K562 (cell line): ENCODE measurements at regions not wholly inside any gene's neighbourhood (a gene's known extent, or its start where the extent isn't known, plus 50 kb on each side); places are given as distances from the start of the nearest gene placed in this dataset.
"Not testable (repeated sequence)": the region's sequence is repeated elsewhere in the genome, so short reads cannot be mapped to it uniquely, and the experiment has no call there.

Experiments
- ATAC-seq: fragments of 200-7000 bp; cut with Tn5 transposase; 3 replicates; pipeline ENCODE4 v1.9.1; 2020; ENCODE audit warnings: moderate library complexity
- BruUV-seq: library from RNA; stranded (reverse); fragments of 400-500 nt; replicated peaks from 2 replicates; lab custom pipeline; 2021; lab: Mats Ljungman, UMichigan
- CTCF ChIA-PET: fragments of 300-600 bp; formaldehyde crosslinking; extraction: SDS; loops from one replicate; lab custom pipeline; 2021; ENCODE audit warnings: low intra/inter-chr PET ratio; lab: Yijun Ruan, JAX
- POLR2A ChIA-PET: fragments of 300-600, 350-650 bp; sonication (Branson Sonifier 250); formaldehyde crosslinking; extraction: SDS; loops from one replicate; lab custom pipeline; 2021; ENCODE audit warnings: antibody characterized with exemption, inconsistent platforms; lab: Yijun Ruan, JAX
- DNase-seq, 4 experiments: peaks; one replicate each; pipeline versions ENCODE4 v3.0.0 to v3.0.0-alpha.2; 2011 to 2018; ENCODE audit warnings: low spot score in 3 of 4, mixed read lengths in 3 of 4; ENCODE audit errors: extremely low read depth in 1 of 4
- FAIRE-seq: peaks from 2 replicates; lab custom pipeline; 2011; peaks lifted over from hg19 to GRCh38; lab: Jason Lieb, UNC
- H2AFZ ChIP-seq: 2 replicates; pipeline ENCODE4 v1.6.0; 2011; ENCODE audit warnings: low read depth, low read length, control low read depth, inconsistent platforms
- H3K27ac ChIP-seq: fragments of 200-600 bp; 3 replicates; pipeline ENCODE4 v1.8.0; 2011; ENCODE audit warnings: low read depth, mild to moderate bottlenecking, control low read depth, inconsistent platforms, low read length, moderate library complexity, mixed read lengths; ENCODE audit errors: extremely low read depth
- H3K27me3 ChIP-seq, 2 experiments: fragments of 300-600 bp in 1 of 2; 2 replicates in 1 of 2; 3 replicates in 1 of 2; pipeline versions ENCODE4 v1.6.0 to v1.8.0; 2011; ENCODE audit warnings: inconsistent platforms in 2 of 2, low read length in 2 of 2, mild to moderate bottlenecking in 1 of 2, mixed read lengths in 1 of 2, moderate library complexity in 1 of 2; ENCODE audit not compliant: control insufficient read depth in 2 of 2, insufficient read depth in 2 of 2
- H3K36me3 ChIP-seq: fragments of 300-600 bp; 3 replicates; pipeline ENCODE4 v1.8.0; 2011; ENCODE audit warnings: mild to moderate bottlenecking, low read length, inconsistent platforms; ENCODE audit not compliant: control insufficient read depth, insufficient read depth
- H3K4me1 ChIP-seq, 2 experiments: fragments of 200-600 bp in 1 of 2; replicated peaks in 1 of 2; 2 replicates in 1 of 2; 3 replicates in 1 of 2; pipeline versions ENCODE4 v1.5.1 to v1.8.0; 2011; ENCODE audit warnings: inconsistent platforms in 2 of 2, low read length in 2 of 2, mild to moderate bottlenecking in 1 of 2, mixed read lengths in 1 of 2, moderate library complexity in 1 of 2; ENCODE audit not compliant: control insufficient read depth in 2 of 2, insufficient read depth in 2 of 2
- H3K4me2 ChIP-seq: 2 replicates; pipeline ENCODE4 v1.6.1; 2011; ENCODE audit warnings: low read length, control low read depth, inconsistent platforms, mixed read lengths; ENCODE audit not compliant: insufficient read depth
- H3K4me3 ChIP-seq: fragments of 200-600 bp; sonication (generic), shearing (Covaris generic); 2 replicates; pipeline ENCODE4 v1.5.1; 2016; ENCODE audit warnings: control low read depth, inconsistent platforms
- H3K79me2 ChIP-seq: fragments of 200-600 bp; 3 replicates; pipeline ENCODE4 v1.8.0; 2011; ENCODE audit warnings: low read length, inconsistent platforms; ENCODE audit not compliant: control insufficient read depth, insufficient read depth
- H3K9ac ChIP-seq, 2 experiments: 2 replicates each; pipeline versions ENCODE4 v1.6.0 to v1.6.1; 2011; ENCODE audit warnings: low read depth in 2 of 2, low read length in 2 of 2, control low read depth in 1 of 2, inconsistent platforms in 1 of 2, mild to moderate bottlenecking in 1 of 2, mixed read lengths in 1 of 2; ENCODE audit not compliant: insufficient read depth in 1 of 2
- H3K9me1 ChIP-seq: one replicate; pipeline ENCODE4 v1.6.0; 2011; ENCODE audit warnings: inconsistent platforms, mild to moderate bottlenecking, low read length, moderate library complexity; ENCODE audit not compliant: control insufficient read depth, insufficient read depth
- H3K9me3 ChIP-seq: replicated peaks from 2 replicates; pipeline ENCODE4 v1.5.1; 2011; ENCODE audit warnings: low read depth, low read length, inconsistent platforms; ENCODE audit not compliant: control insufficient read depth, insufficient read depth
- H4K20me1 ChIP-seq: replicated peaks from 2 replicates; pipeline ENCODE4 v1.6.1; 2011; ENCODE audit warnings: low read length, inconsistent platforms, mixed read lengths; ENCODE audit not compliant: control insufficient read depth, insufficient read depth
- BACH1 ChIP-seq: fragments of 200-800 bp; sonication (Bioruptor generic); IDR thresholded peaks from 2 replicates; pipeline ENCODE4 v1.6.1; 2016; ENCODE audit warnings: missing genetic modification characterization, missing compliant biosample characterization
- ELK3 ChIP-seq: fragments of 450-650 bp; formaldehyde crosslinking; IDR thresholded peaks from 2 replicates; pipeline ENCODE4 v1.4.0; 2020; ENCODE audit warnings: mild to moderate bottlenecking
- EP400 ChIP-seq: fragments of 450-650 bp; IDR thresholded peaks from 2 replicates; pipeline ENCODE4 v1.6.1; 2017; ENCODE audit warnings: antibody characterized with exemption, mild to moderate bottlenecking, moderate library complexity
- HNRNPL ChIP-seq: fragments of 200-400 bp; formaldehyde crosslinking; IDR thresholded peaks from 2 replicates; pipeline ENCODE4 v1.6.1; 2017; ENCODE audit warnings: low read depth, mild to moderate bottlenecking, low read length
- KLF16 ChIP-seq: IDR thresholded peaks from 2 replicates; pipeline ENCODE4 v1.6.1; 2016; ENCODE audit warnings: antibody characterized with exemption
- RBM15 ChIP-seq: fragments of 200-400 bp; formaldehyde crosslinking; IDR thresholded peaks from 2 replicates; pipeline ENCODE4 v1.6.1; 2018; ENCODE audit warnings: mild to moderate bottlenecking, low read length, moderate library complexity; ENCODE audit not compliant: insufficient read depth
- SIRT6 ChIP-seq: IDR thresholded peaks from one replicate; pipeline ENCODE4 v1.6.1; 2012; ENCODE audit warnings: low read depth, mild to moderate bottlenecking, control low read depth, inconsistent platforms, low read length, moderate library complexity
- STAT5B ChIP-seq: fragments of 250-450 bp; sonication (Bioruptor Pico); IDR thresholded peaks from 2 replicates; pipeline ENCODE4 v1.8.0; 2021; ENCODE audit warnings: mild to moderate bottlenecking, inconsistent platforms
- ZBTB7A ChIP-seq: IDR thresholded peaks from 2 replicates; pipeline ENCODE4 v1.6.1; 2011; ENCODE audit warnings: low read depth, mild to moderate bottlenecking, low read length, moderate library complexity, borderline replicate concordance; ENCODE audit not compliant: control insufficient read depth
- ZFX ChIP-seq: sonication (generic); formaldehyde crosslinking; IDR thresholded peaks from 2 replicates; pipeline ENCODE4 v1.8.0; 2022; ENCODE audit warnings: mild to moderate bottlenecking, missing genetic modification reagents, moderate library complexity
- ZNF347 ChIP-seq: fragments of 450-650 bp; formaldehyde crosslinking; IDR thresholded peaks from 2 replicates; pipeline ENCODE4 v1.4.0; 2020; ENCODE audit warnings: low read depth, mild to moderate bottlenecking, moderate library complexity
- WGBS: fragments of 100-300 bp; shearing (Covaris generic); methylation state at CpG from one replicate; pipeline ENCODE4 v1.1.6; 2016; ENCODE audit warnings: low coverage, mixed read lengths; ENCODE audit not compliant: insufficient coverage; ENCODE audit errors: missing lambda C conversion rate; 5-methylcytosine and 5-hydroxymethylcytosine counted together
- in situ Hi-C: fragments of 300-500 bp; cut with MboI; formaldehyde crosslinking; loops from 4 replicates; pipeline ENCODE4 v1.15.0; 2018; ENCODE audit warnings: inconsistent platforms, mixed read lengths
- intact Hi-C: fragments of 100-400 bp; cut with micrococcal nuclease; formaldehyde crosslinking; loops from 2 replicates; pipeline ENCODE4 v1.14.2; 2022
- TF ChIP-seq, protein P1 (sequence below): IDR thresholded peaks from 2 replicates; pipeline ENCODE4 v1.6.1; 2011; ENCODE audit warnings: borderline replicate concordance, low read depth, mild to moderate bottlenecking, moderate library complexity, low read length; ENCODE audit not compliant: insufficient read depth, poor library complexity, severe bottlenecking
- TF ChIP-seq, protein P2 (sequence below): fragments of 250-450 bp; sonication (Bioruptor Pico); IDR thresholded peaks from 2 replicates; pipeline ENCODE4 v1.9.0; 2021; ENCODE audit warnings: mild to moderate bottlenecking

GRCh38 chr21:25467896-25468295, 139.4 kb downstream of the MRPL39 start:
- no peak for ATAC-seq
- H4K20me1 ChIP-seq: no peaks in the 10 kb centered on the region
- H3K27me3 ChIP-seq: no peaks in the 10 kb centered on the region
- FAIRE-seq: no peak
- CTCF ChIA-PET: no interaction called here
- H3K79me2 ChIP-seq: no peaks in the 10 kb centered on the region
- H3K4me3 ChIP-seq: no peak overlapping the region
- H3K4me2 ChIP-seq: no peak overlapping the region
- H3K36me3 ChIP-seq: no peaks in the 10 kb centered on the region
- H3K4me1 ChIP-seq: no peaks in the 10 kb centered on the region
- no TSS peak for BruUV-seq
- no peaks in the 10 kb centered on the region for H3K9me1 ChIP-seq
- no peak for TF ChIP-seq KLF16
- TF ChIP-seq ZNF347 (CRISPR knock-in tag): no peak
- TF ChIP-seq RBM15: no peak
- no peak for TF ChIP-seq ZBTB7A
- no peak for TF ChIP-seq ELK3 (CRISPR knock-in tag)
- no peak for TF ChIP-seq STAT5B (CRISPR knock-in tag)
- TF ChIP-seq SIRT6: no peak
- no peak for TF ChIP-seq ZFX (CRISPR knock-in tag)
- TF ChIP-seq, protein P1, sequence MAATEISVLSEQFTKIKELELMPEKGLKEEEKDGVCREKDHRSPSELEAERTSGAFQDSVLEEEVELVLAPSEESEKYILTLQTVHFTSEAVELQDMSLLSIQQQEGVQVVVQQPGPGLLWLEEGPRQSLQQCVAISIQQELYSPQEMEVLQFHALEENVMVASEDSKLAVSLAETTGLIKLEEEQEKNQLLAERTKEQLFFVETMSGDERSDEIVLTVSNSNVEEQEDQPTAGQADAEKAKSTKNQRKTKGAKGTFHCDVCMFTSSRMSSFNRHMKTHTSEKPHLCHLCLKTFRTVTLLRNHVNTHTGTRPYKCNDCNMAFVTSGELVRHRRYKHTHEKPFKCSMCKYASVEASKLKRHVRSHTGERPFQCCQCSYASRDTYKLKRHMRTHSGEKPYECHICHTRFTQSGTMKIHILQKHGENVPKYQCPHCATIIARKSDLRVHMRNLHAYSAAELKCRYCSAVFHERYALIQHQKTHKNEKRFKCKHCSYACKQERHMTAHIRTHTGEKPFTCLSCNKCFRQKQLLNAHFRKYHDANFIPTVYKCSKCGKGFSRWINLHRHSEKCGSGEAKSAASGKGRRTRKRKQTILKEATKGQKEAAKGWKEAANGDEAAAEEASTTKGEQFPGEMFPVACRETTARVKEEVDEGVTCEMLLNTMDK: no peak
- no peak for TF ChIP-seq HNRNPL
- TF ChIP-seq, protein P2, sequence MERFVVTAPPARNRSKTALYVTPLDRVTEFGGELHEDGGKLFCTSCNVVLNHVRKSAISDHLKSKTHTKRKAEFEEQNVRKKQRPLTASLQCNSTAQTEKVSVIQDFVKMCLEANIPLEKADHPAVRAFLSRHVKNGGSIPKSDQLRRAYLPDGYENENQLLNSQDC (CRISPR knock-in tag): no peak
- TF ChIP-seq BACH1 (tag): no peak
- TF ChIP-seq EP400: no peak
- H2AFZ ChIP-seq: no peak overlapping the region
- POLR2A ChIA-PET: no interaction called here
- intact Hi-C loops: no loop called here
- 0 out of 2 replicates have a peak, but pooled peaks cover 1% of the 10 kb centered on the region for H3K9me3 ChIP-seq
- DNase-seq: no peak
- in situ Hi-C loops: no loop called here
- no peak overlapping the region for H3K27ac ChIP-seq
- no peak overlapping the region for H3K9ac ChIP-seq

DNA sequence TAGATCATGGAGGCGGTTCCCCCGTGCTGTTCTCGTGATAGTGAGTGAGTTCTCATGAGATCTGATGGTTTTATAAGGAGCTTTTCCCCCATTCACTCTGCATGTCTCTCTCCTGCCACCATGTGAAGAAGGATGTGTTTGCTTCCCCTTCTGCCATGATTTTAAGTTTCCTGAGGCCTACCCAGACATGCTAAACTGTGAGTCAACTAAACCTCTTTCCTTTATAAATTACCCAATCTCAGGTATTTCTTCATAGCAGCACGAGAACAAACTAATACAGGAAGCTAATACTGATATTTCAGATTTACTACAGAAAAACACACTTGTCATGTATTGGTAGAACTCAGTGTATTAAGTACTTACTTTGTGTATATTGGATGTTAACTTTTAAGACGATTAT, 140.2 kb downstream of the MRPL39 start:
- H3K4me2 ChIP-seq, H3K4me1 ChIP-seq, FAIRE-seq, H3K4me3 ChIP-seq, H4K20me1 ChIP-seq, H3K27me3 ChIP-seq, H3K79me2 ChIP-seq, BruUV-seq, DNase-seq, H3K9me1 ChIP-seq, intact Hi-C loops, ATAC-seq, H3K36me3 ChIP-seq, H2AFZ ChIP-seq, H3K9me3 ChIP-seq, H3K27ac ChIP-seq, H3K9ac ChIP-seq, POLR2A ChIA-PET, in situ Hi-C loops, CTCF ChIA-PET: not testable (repeated sequence)
- 0% methylated on average over 5 of the region's 5 CpGs for WGBS
